ENCODE measurements at regions not wholly inside any gene's neighbourhood (a gene's known extent, or its start where the extent isn't known, plus 50 kb on each side); places are given as distances from the start of the nearest gene placed in this dataset.
A peak's percentile ranks its signal among the peaks of the same experiment; 100 is the strongest.
"Not testable (repeated sequence)": the region's sequence is repeated elsewhere in the genome, so short reads cannot be mapped to it uniquely, and the experiment has no call there.

DNA sequence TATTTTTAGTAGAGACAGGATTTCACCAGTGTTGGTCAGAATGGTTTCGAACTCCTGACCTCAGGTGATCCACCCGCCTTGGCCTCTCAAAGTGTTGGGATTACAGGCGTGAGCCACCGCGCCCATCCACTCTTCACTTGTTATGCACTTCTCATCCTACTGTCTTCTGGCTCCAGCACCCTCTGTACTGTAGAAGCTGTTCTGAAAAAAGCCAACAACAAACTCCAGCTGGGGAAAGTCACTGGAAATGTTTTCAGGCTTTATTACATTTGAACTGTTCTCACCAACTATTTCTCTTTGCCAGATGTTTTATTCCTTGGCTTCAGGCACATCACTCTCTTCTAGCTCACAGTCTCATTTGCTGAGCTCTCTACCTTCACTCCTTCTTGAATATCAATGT lies 122.5 kb upstream of the EGR2 start:
- FAIRE-seq (no peak), DNase-seq (peak in 1 of 5 donors; percentile 56)
- intact Hi-C loops (cut with DNase I) = no loop called here

GRCh38 chr10:62937674-62938073 lies 121.5 kb upstream of the EGR2 start:
- Histone ChIP-seq H3K9ac (ENCODE audit: low read length in 3 of 3) (no peak overlapping the region), H3K9me3 (ENCODE audit: control insufficient read depth in 2 of 3, insufficient read depth in 1 of 3, low read length in 3 of 3) (no peaks in the 10 kb centered on the region), H3K4me3 (ENCODE audit: low read length in 3 of 3) (no peak overlapping the region), H3K36me3 (ENCODE audit: control insufficient read depth in 2 of 3, insufficient read depth in 3 of 3, low read length in 3 of 3) (no peaks in the 10 kb centered on the region), H3K27me3 (ENCODE audit: control insufficient read depth, insufficient read depth, low read length) (no peaks in the 10 kb centered on the region), H3K27ac (ENCODE audit: low read depth in 2 of 2, low read length in 2 of 2) (no peak overlapping the region), H3K4me1 (ENCODE audit: control insufficient read depth in 2 of 3, insufficient read depth in 2 of 3, low read depth in 1 of 3, low read length in 3 of 3) (no peaks in the 10 kb centered on the region)
- intact Hi-C loops (cut with DNase I) = no loop called here
- FAIRE-seq = no peak
- TF ChIP-seq CTCF (IDR thresholded peaks at IDR 0.05; ENCODE audit: borderline replicate concordance, extremely low read depth, insufficient read depth) = no peak
- DNase-seq = no peak

More for the DNA sequence above, 122.5 kb upstream of the EGR2 start:
- Histone ChIP-seq H3K27me3 (ENCODE audit: control insufficient read depth, insufficient read depth, low read length) (no peaks in the 10 kb centered on the region), H3K27ac (ENCODE audit: low read depth in 2 of 2, low read length in 2 of 2) (no peak overlapping the region), H3K4me3 (ENCODE audit: low read length in 3 of 3) (no peak overlapping the region), H3K4me1 (ENCODE audit: control insufficient read depth in 2 of 3, insufficient read depth in 2 of 3, low read depth in 1 of 3, low read length in 3 of 3) (no peaks in the 10 kb centered on the region), H3K36me3 (ENCODE audit: control insufficient read depth in 2 of 3, insufficient read depth in 3 of 3, low read length in 3 of 3) (no peaks in the 10 kb centered on the region), H3K9ac (ENCODE audit: low read length in 3 of 3) (no peak overlapping the region), H3K9me3 (ENCODE audit: control insufficient read depth in 2 of 3, insufficient read depth in 1 of 3, low read length in 3 of 3) (no peaks in the 10 kb centered on the region)
- TF ChIP-seq CTCF (IDR thresholded peaks at IDR 0.05; ENCODE audit: borderline replicate concordance, extremely low read depth, insufficient read depth) = no peak

GRCh38 chr10:62935022-62935421 lies 118.9 kb upstream of the EGR2 start:
- FAIRE-seq (no peak), DNase-seq (no peak)
- intact Hi-C loops (cut with DNase I) = no loop called here
- TF ChIP-seq CTCF (IDR thresholded peaks at IDR 0.05; ENCODE audit: borderline replicate concordance, extremely low read depth, insufficient read depth) = no peak
- H3K9ac ChIP-seq (ENCODE audit: low read length in 3 of 3) = no peak overlapping the region
- no peaks in the 10 kb centered on the region for H3K4me1 ChIP-seq (ENCODE audit: control insufficient read depth in 2 of 3, insufficient read depth in 2 of 3, low read depth in 1 of 3, low read length in 3 of 3)
- H3K27me3 ChIP-seq (ENCODE audit: control insufficient read depth, insufficient read depth, low read length) = no peaks in the 10 kb centered on the region
- H3K4me3 ChIP-seq (ENCODE audit: low read length in 3 of 3) = no peak overlapping the region
- H3K9me3 ChIP-seq (ENCODE audit: control insufficient read depth in 2 of 3, insufficient read depth in 1 of 3, low read length in 3 of 3) = no peaks in the 10 kb centered on the region
- no peak overlapping the region for H3K27ac ChIP-seq (ENCODE audit: low read depth in 2 of 2, low read length in 2 of 2)
- H3K36me3 ChIP-seq (ENCODE audit: control insufficient read depth in 2 of 3, insufficient read depth in 3 of 3, low read length in 3 of 3) = no peaks in the 10 kb centered on the region

DNA sequence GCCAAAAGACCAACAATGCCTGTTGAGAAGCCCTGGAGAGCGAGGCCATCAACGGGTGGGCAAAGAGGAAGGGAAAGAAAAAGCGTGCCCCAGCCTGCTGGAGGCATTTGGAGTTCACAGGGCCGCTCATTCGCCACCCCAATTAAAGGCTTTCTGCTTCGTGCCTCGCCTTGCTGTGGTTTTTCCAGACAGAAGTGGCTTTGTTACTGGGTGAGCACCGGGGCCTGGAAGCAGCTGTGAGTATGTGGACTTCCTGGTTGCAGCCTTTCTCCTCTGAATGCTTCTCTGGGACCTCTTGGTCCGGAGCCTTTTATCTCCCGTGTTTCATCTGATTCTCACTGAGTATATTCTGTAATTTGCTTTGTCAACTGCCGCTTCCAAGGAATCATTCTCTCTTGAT lies 118.1 kb upstream of the EGR2 start:
- FAIRE-seq (no peak), DNase-seq (no peak)
- H3K27me3 ChIP-seq (ENCODE audit: control insufficient read depth, insufficient read depth, low read length) = no peaks in the 10 kb centered on the region
- no peaks in the 10 kb centered on the region for H3K4me1 ChIP-seq (ENCODE audit: control insufficient read depth in 2 of 3, insufficient read depth in 2 of 3, low read depth in 1 of 3, low read length in 3 of 3)
- no peaks in the 10 kb centered on the region for H3K9me3 ChIP-seq (ENCODE audit: control insufficient read depth in 2 of 3, insufficient read depth in 1 of 3, low read length in 3 of 3)
- no peak overlapping the region for H3K4me3 ChIP-seq (ENCODE audit: low read length in 3 of 3)
- H3K36me3 ChIP-seq (ENCODE audit: control insufficient read depth in 2 of 3, insufficient read depth in 3 of 3, low read length in 3 of 3) = no peaks in the 10 kb centered on the region
- intact Hi-C loops (cut with DNase I) = no loop called here
- TF ChIP-seq CTCF (IDR thresholded peaks at IDR 0.05; ENCODE audit: borderline replicate concordance, extremely low read depth, insufficient read depth) = no peak
- no peak overlapping the region for H3K9ac ChIP-seq (ENCODE audit: low read length in 3 of 3)
- no peak overlapping the region for H3K27ac ChIP-seq (ENCODE audit: low read depth in 2 of 2, low read length in 2 of 2)

DNA sequence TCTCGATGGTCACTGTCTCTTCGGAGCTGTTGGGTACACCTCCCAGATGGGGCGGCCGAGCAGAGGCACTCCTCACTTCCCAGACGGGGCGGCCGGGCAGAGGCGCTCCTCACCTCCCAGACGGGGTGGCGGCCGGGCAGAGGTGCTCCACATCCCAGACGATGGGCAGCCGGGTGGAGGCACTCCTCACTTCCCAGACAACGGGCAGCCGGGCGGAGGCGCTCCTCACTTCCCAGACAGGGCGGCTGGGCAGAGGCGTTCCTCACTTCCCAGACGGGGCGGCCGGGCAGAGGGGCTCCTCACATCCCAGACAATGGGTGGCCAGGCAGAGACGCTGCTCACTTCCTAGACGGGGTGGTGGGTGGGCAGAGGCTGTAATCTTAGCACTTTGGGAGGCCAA lies 112.6 kb upstream of the EGR2 start:
- DNase-seq = peak in 1 of 5 donors; percentile 64
- H3K9me3 ChIP-seq (ENCODE audit: control insufficient read depth in 2 of 3, insufficient read depth in 1 of 3, low read length in 3 of 3); intact Hi-C loops (cut with DNase I); H3K27me3 ChIP-seq (ENCODE audit: control insufficient read depth, insufficient read depth, low read length); H3K4me1 ChIP-seq (ENCODE audit: control insufficient read depth in 2 of 3, insufficient read depth in 2 of 3, low read depth in 1 of 3, low read length in 3 of 3); H3K4me3 ChIP-seq (ENCODE audit: low read length in 3 of 3); H3K9ac ChIP-seq (ENCODE audit: low read length in 3 of 3); H3K36me3 ChIP-seq (ENCODE audit: control insufficient read depth in 2 of 3, insufficient read depth in 3 of 3, low read length in 3 of 3); FAIRE-seq; H3K27ac ChIP-seq (ENCODE audit: low read depth in 2 of 2, low read length in 2 of 2): not testable (repeated sequence)

Measured in kidney (tissue), 13 donors.